Testis (tissue), 2 donors: ENCODE measurements at regions not wholly inside any gene's neighbourhood (a gene's known extent, or its start where the extent isn't known, plus 50 kb on each side); places are given as distances from the start of the nearest gene placed in this dataset.

Experiments
- DNase-seq: peaks from one replicate; pipeline ENCODE4 v3.0.0-alpha.2; 2019
- H3K27ac ChIP-seq, 2 donors: fragments of 200-600 bp; sonication (generic); one replicate each; pipeline ENCODE4 v1.5.1; 2019
- H3K27me3 ChIP-seq: fragments of 200-600 bp; sonication (generic); one replicate; pipeline ENCODE4 v1.5.1; 2019
- H3K36me3 ChIP-seq: fragments of 200-600 bp; sonication (generic); one replicate; pipeline ENCODE4 v1.5.1; 2017; ENCODE audit warnings: low read depth; ENCODE audit errors: missing control alignments
- H3K4me1 ChIP-seq: fragments of 200-600 bp; sonication (generic); one replicate; pipeline ENCODE4 v1.5.1; 2019
- H3K4me3 ChIP-seq, 2 donors: fragments of 200-600 bp; sonication (generic); one replicate each; pipeline ENCODE4 v1.5.1; 2017 to 2019
- H3K9me3 ChIP-seq: fragments of 200-600 bp; sonication (generic); one replicate; pipeline ENCODE4 v1.5.1; 2017
- POLR2A ChIP-seq: fragments of 450-650 bp; IDR thresholded peaks from one replicate; pipeline ENCODE4 v1.6.1; 2017; ENCODE audit warnings: antibody characterized with exemption, mild to moderate bottlenecking, moderate library complexity
- WGBS, 2 donors: methylation state at CpG; one replicate each; pipeline ENCODE4 v1.1.5; 2018; 5-methylcytosine and 5-hydroxymethylcytosine counted together
- intact Hi-C: fragments of 100-400 bp; cut with DNase I; formaldehyde crosslinking; loops from one replicate; pipeline ENCODE4 v1.15.1; 2023; ENCODE audit warnings: low total_unique reads
- TF ChIP-seq, protein P1 (sequence below), 3 experiments: fragments of 450-650 bp in 2 of 3; fragments of 200-600 bp in 1 of 3; sonication (generic) in 1 of 3; IDR thresholded peaks; one replicate each; pipeline ENCODE4 v1.5.1; 2016 to 2019; ENCODE audit warnings: antibody characterized with exemption in 3 of 3, mild to moderate bottlenecking in 2 of 3, moderate library complexity in 1 of 3

DNA sequence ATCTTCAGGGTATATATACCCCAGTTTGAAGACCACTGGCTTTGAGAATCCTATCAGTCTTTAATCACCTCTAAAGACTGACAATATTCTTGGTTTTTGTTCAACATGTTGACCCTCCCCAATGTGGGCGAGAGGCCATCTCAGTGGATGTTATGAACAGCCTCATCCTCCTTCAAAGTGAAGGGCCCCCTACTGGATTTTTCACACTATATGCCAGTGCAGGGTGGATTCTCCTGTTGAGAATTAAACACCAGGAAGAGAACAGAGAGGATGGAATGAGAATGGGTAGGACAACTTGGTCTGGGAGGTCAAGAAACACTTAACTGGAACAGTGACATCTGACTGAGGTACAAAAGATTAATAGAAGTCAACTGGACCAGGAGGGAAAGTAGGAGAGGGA lies 327.1 kb downstream of the MAFB start:
- no peaks in the 10 kb centered on the region for H3K4me1 ChIP-seq
- H3K9me3 ChIP-seq, result no peaks in the 10 kb centered on the region
- no peak for DNase-seq
- 79 to 92% methylated on average over 1 of the region's 1 CpG for WGBS, 2 donors
- H3K4me3 ChIP-seq, result no peak overlapping the region
- TF ChIP-seq POLR2A, result no peak
- TF ChIP-seq, protein P1, sequence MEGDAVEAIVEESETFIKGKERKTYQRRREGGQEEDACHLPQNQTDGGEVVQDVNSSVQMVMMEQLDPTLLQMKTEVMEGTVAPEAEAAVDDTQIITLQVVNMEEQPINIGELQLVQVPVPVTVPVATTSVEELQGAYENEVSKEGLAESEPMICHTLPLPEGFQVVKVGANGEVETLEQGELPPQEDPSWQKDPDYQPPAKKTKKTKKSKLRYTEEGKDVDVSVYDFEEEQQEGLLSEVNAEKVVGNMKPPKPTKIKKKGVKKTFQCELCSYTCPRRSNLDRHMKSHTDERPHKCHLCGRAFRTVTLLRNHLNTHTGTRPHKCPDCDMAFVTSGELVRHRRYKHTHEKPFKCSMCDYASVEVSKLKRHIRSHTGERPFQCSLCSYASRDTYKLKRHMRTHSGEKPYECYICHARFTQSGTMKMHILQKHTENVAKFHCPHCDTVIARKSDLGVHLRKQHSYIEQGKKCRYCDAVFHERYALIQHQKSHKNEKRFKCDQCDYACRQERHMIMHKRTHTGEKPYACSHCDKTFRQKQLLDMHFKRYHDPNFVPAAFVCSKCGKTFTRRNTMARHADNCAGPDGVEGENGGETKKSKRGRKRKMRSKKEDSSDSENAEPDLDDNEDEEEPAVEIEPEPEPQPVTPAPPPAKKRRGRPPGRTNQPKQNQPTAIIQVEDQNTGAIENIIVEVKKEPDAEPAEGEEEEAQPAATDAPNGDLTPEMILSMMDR (IDR thresholded peaks at IDR 0.05), result no peak
- H3K27me3 ChIP-seq, result no peaks in the 10 kb centered on the region
- H3K27ac ChIP-seq, result no peak overlapping the region
- H3K36me3 ChIP-seq, result no peaks in the 10 kb centered on the region
- intact Hi-C loops, result no loop called here

DNA sequence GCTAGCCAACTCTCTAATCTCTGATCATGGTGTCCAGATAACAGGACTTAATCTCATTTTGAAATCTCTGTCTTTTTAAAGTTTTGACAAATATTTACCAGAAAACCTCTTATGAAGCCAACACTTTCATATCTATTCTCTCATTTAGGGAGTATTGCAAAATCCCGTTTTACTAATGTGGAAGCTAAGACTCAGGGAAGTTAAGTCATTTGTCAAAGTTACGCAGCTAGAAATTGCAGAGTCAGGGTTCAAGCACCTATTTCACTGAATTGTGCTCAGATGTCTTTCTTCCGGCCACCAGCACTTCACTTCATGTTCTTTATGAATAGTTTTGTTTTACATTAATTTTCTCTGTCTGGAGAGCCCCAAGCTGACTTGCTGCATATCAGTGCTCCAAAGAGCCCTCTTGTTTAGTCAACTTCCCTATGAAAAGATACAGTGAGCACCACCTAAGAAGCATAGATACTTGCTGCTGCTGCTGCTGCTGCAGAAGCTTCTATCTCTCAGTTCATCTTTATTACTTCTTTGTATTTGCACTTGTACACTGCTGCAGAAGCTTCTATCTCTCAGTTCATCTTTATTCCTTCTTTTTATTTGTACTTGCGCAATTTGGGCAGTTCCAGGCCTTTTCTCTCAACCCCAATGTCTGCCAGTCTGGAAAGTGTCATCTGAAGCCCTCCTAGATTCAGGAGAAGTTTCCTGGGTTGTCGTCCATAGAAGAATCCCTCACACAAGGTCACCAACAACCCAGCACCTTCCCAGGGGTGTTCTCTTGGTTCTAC lies 329.7 kb downstream of the MAFB start:
- Histone ChIP-seq H3K4me3 (no peak overlapping the region), H3K4me1 (no peaks in the 10 kb centered on the region), H3K27me3 (no peaks in the 10 kb centered on the region), H3K9me3 (no peaks in the 10 kb centered on the region), H3K27ac (no peak overlapping the region), H3K36me3 (no peaks in the 10 kb centered on the region)
- intact Hi-C loops, result no loop called here
- no peak for TF ChIP-seq POLR2A
- TF ChIP-seq, protein P1 (IDR thresholded peaks at IDR 0.05), result no peak
- 81 to 83% methylated on average over 5 of the region's 5 CpGs for WGBS, 2 donors
- no peak for DNase-seq

DNA sequence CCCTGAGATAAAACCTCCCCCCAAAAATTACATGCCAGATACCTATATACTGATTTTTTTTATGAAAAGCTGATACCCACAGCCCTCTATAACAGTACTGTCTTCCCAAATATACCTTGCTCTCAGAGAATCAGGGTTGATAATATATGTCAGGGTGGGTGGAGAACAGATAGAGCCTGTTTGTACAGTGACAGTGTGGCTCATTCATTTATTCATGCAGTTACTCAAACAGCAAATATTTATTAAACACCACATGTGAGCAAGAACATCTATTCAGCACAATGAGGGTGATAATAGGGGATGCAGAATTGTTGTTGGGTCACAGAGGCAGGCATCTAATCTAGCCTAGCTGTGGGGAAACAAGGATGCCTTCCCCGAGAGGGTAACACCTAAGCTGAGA lies 334.2 kb downstream of the MAFB start:
- Histone ChIP-seq H3K27me3 (no peaks in the 10 kb centered on the region), H3K4me1 (no peaks in the 10 kb centered on the region), H3K9me3 (no peaks in the 10 kb centered on the region), H3K36me3 (no peaks in the 10 kb centered on the region), H3K27ac (no peak overlapping the region), H3K4me3 (no peak overlapping the region)
- intact Hi-C loops, result no loop called here
- TF ChIP-seq, protein P1 (IDR thresholded peaks at IDR 0.05), result no peak
- no peak for TF ChIP-seq POLR2A
- 90 to 96% methylated on average over 1 of the region's 1 CpG for WGBS, 2 donors
- no peak for DNase-seq

DNA sequence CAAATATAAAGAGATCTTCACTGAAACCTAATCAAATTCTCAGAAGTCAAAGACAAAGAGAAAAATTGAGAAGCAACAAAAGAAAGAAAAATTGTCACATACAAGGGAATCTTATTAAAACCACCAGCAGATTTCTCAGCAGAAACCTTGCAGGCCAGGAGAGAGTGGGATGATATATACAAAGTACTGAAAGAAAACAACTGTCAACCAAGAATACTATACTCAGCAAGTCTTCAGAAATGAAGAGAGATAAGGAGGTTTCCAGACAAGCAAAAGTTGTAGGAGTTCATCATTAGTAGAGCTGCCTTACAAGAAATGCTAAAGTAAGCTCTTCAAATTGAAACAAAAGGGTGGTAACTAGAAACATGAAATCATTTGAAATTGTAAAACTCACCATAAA lies 345.6 kb downstream of the MAFB start:
- H3K9me3 ChIP-seq, result no peaks in the 10 kb centered on the region
- no peak overlapping the region for H3K4me3 ChIP-seq
- intact Hi-C loops, result no loop called here
- TF ChIP-seq, protein P1 (IDR thresholded peaks at IDR 0.05), result no peak
- no peak for TF ChIP-seq POLR2A
- no peaks in the 10 kb centered on the region for H3K4me1 ChIP-seq
- DNase-seq, result no peak
- H3K36me3 ChIP-seq, result no peaks in the 10 kb centered on the region
- no peak overlapping the region for H3K27ac ChIP-seq
- no peaks in the 10 kb centered on the region for H3K27me3 ChIP-seq

DNA sequence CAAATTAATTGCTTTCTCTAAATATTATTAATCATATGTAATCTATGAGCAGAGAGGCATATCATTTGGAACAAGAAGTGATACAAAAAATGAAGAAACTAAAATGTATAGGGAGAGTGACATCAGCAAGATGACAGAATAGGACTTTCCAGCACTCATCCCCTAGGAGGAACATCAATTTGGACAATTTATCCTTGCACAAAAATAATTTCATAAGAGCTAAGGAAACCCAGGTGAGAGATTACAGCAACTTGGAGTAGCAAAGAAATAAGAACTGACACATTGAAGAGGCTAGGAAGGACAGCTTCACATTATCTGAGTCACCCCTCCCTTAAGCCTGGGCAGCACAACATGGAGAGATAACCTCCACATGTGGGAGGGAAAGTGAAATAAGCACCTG lies 347.5 kb downstream of the MAFB start:
- Histone ChIP-seq H3K36me3 (no peaks in the 10 kb centered on the region), H3K27ac (no peak overlapping the region), H3K4me1 (no peaks in the 10 kb centered on the region), H3K4me3 (no peak overlapping the region), H3K27me3 (no peaks in the 10 kb centered on the region), H3K9me3 (no peaks in the 10 kb centered on the region)
- intact Hi-C loops, result no loop called here
- DNase-seq, result no peak
- TF ChIP-seq POLR2A, result no peak
- TF ChIP-seq, protein P1 (IDR thresholded peaks at IDR 0.05), result no peak
